T-helper 17 cell (primary cell): ENCODE measurements at regions not wholly inside any gene's neighbourhood (a gene's known extent, or its start where the extent isn't known, plus 50 kb on each side); places are given as distances from the start of the nearest gene placed in this dataset.

Source experiments
- ATAC-seq: fragments of 150-1000 bp; cut with Tn5 transposase; 2 replicates; pipeline ENCODE4 v1.10.0; 2021; ENCODE audit warnings: mild to moderate bottlenecking, moderate library complexity
- DNase-seq, 3 donors: peaks; one replicate each; pipeline versions ENCODE4 v3.0.0 to v3.0.0-alpha.2; 2020 to 2021
- H3K9me3 ChIP-seq: one replicate; pipeline ENCODE4 v1.7.0; 2013; ENCODE audit warnings: low read length, mild to moderate bottlenecking; ENCODE audit not compliant: control insufficient read depth, poor library complexity, severe bottlenecking
- H3K27ac Mint-ChIP-seq: one replicate; pipeline ENCODE4 v1.8.0; 2022; ENCODE audit warnings: mild to moderate bottlenecking, moderate library complexity, mixed read lengths
- H3K27me3 Mint-ChIP-seq: one replicate; pipeline ENCODE4 v1.8.0; 2022; ENCODE audit warnings: mixed read lengths
- H3K36me3 Mint-ChIP-seq: one replicate; pipeline ENCODE4 v1.8.0; 2022; ENCODE audit warnings: low read depth, mixed read lengths
- H3K4me1 Mint-ChIP-seq: one replicate; pipeline ENCODE4 v1.8.0; 2022; ENCODE audit warnings: mild to moderate bottlenecking, mixed read lengths
- H3K4me3 Mint-ChIP-seq: one replicate; pipeline ENCODE4 v1.8.0; 2022; ENCODE audit warnings: mild to moderate bottlenecking, moderate library complexity, mixed read lengths

DNA sequence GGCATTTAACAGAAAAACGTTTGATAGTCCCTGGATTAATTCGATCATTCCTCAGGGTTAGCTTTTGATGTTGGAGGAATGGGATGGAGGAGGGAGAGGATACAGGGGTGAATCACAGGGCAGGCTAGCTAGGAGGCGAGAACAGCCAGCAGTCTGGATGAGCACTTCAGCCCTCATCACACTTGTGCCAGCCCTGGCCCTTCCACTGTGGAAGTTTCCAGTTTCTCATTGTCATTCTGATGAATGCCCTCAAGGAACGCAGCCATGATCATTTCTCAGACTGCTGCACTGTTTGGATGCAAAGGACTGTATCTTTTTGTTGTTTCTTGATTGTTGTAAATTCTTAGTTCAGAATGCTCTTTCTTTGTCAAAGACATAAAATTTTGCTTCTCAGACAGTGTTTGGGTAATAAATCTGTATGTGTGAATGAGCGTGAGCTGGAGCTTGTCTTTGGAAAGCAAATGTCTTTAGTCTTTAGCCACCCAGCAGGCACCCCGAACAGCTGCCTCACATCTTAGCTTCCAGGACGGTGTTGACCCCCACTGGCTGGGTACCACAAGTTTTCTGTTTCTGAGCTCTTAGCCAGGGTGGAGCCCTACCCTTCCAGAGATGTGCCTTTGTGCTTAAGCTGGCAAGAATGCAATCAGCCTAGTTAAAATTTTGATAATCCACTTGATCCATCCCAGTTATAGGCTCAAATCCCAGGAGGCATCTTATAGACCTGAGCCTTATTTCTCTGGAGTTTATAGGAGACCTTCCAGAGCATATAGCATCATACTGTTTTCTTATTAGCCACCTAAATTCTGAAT is 121.1 kb downstream of the PDCD6IP start:
- no peaks in the 10 kb centered on the region for H3K9me3 ChIP-seq
- Mint-ChIP-seq H3K4me3 (no peak overlapping the region), H3K4me1 (no peaks in the 10 kb centered on the region), H3K36me3 (no peaks in the 10 kb centered on the region), H3K27me3 (peaks cover 25% of the 10 kb centered on the region), H3K27ac (no peak overlapping the region)
- ATAC-seq (no peak), DNase-seq (no peak)

DNA sequence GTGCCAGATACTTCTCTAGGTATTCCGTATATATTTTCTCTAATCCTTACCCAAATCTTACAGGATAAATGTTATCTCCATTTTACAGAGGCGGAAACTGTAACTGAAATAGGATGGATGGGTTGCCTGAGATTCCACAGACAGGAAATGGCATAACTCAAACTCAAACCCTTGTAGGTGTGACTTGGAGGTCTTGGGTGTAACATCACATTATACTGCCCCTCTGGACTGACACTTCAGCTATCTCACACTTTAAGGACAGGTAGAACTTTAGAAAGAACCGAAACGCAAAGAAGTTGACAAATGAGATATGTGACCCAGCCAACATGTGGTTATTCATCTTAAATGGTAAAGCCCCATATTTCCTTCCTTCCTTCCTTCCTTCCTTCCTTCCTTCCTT is 122.1 kb downstream of the PDCD6IP start:
- ATAC-seq, result no peak
- H3K9me3 ChIP-seq, result no peaks in the 10 kb centered on the region
- Mint-ChIP-seq H3K4me1 (no peaks in the 10 kb centered on the region), H3K36me3 (no peaks in the 10 kb centered on the region), H3K27ac (no peak overlapping the region), H3K4me3 (no peak overlapping the region), H3K27me3 (peaks cover 19% of the 10 kb centered on the region)
- DNase-seq, result no peak

DNA sequence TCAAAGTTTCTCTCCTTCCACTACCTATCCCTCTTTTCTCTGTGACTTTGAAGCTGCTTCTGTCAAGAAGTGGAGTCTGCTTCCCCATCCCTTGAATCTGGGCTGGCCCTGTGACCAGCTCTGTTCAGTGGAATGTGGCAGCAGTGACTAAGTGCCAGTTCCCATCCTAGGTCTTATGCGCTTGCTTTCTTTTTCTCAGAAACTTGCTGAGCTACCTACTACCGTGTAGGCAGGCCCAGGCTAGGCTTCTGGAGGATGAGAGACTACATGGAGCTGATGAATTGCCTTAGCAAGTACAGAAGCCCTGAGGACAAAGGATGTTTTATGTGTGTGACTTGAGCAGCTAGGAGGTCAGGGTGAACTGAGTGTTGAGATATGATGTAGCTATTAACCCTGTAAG is 123.2 kb downstream of the PDCD6IP start:
- no peak for ATAC-seq
- Mint-ChIP-seq H3K27ac (no peak overlapping the region), H3K4me3 (no peak overlapping the region), H3K36me3 (no peaks in the 10 kb centered on the region), H3K27me3 (peaks cover 9% of the 10 kb centered on the region), H3K4me1 (no peaks in the 10 kb centered on the region)
- H3K9me3 ChIP-seq, result no peaks in the 10 kb centered on the region
- no peak for DNase-seq

DNA sequence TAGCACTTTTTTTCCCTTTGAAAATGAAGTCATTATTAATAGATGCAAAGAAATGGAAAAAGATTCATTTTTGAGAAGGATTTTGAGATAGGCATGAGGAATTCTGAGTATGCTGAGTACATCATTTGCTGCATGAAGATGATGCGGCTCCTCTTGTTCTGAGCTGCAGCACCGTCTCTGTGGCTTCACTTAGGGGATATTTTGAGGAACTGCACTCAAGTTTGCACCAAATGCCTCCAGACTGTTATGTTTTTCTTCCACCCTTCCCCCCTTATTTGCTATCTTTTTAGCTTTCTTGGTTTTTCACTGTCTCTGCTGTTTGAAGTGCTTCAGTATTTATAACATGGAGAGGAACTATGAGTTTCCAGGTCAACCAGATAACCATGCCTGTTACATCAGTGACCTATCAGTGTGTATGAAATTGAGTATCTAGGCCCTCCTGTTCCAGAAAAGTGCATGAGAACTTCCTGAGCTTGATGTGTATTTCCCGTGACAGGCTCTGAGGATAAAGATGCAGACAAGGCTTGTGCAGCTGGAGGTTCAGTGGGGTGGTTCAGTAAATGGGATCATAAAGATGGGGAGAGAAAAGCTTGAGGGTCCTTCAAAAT is 128.7 kb downstream of the PDCD6IP start:
- no peak for ATAC-seq
- Mint-ChIP-seq H3K36me3 (no peaks in the 10 kb centered on the region), H3K4me3 (no peak overlapping the region), H3K27ac (no peak overlapping the region), H3K4me1 (no peaks in the 10 kb centered on the region), H3K27me3 (peaks cover 4% of the 10 kb centered on the region)
- H3K9me3 ChIP-seq, result no peaks in the 10 kb centered on the region
- no peak for DNase-seq

DNA sequence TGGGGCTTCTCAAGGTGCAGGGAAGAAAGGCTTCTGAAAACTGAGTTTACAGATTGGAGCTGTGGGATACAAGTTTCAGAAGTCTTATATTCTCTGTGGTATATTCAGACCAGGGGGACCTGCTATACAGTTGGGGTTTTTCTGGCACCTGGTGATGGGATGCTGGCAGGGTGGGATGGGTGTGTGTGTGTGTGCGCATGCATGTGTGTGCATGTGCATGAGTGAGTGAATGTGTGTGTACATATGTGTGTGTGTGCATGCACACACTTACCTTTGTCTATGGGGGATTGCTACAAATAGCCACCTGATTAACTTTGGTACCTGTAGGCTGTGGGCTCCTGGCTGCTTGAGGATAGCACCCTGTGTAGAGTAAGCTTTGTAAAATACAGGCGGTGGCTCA is 131.4 kb downstream of the PDCD6IP start:
- H3K27ac Mint-ChIP-seq, result no peak overlapping the region
- no peak for ATAC-seq
- no peak overlapping the region for H3K4me3 Mint-ChIP-seq
- no peaks in the 10 kb centered on the region for H3K9me3 ChIP-seq
- H3K4me1 Mint-ChIP-seq, result no peaks in the 10 kb centered on the region
- no peaks in the 10 kb centered on the region for H3K36me3 Mint-ChIP-seq
- no peak for DNase-seq
- H3K27me3 Mint-ChIP-seq, result peaks cover 4% of the 10 kb centered on the region

DNA sequence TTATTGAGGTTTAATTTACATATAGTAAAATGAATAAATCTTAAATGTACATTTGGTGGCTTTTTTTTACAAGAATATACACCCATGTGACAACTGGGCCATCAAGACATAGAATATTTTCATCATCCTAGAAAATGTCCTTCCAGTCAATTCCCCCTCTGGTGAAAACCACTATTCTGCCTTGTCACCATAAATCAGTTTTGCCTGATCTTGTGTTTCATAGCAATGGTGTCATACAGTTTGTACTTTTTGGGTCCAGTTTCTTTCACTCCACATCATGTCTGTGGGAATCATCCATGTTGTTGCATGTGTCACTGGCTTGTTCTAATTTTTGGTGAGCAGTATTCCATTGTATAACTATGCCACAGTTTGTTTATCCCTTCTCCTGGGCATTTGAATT is 133.1 kb downstream of the PDCD6IP start:
- H3K9me3 ChIP-seq, result no peaks in the 10 kb centered on the region
- Mint-ChIP-seq H3K27ac (no peak overlapping the region), H3K4me1 (no peaks in the 10 kb centered on the region), H3K36me3 (no peaks in the 10 kb centered on the region), H3K4me3 (no peak overlapping the region), H3K27me3 (peaks cover 4% of the 10 kb centered on the region)
- DNase-seq (no peak), ATAC-seq (no peak)

DNA sequence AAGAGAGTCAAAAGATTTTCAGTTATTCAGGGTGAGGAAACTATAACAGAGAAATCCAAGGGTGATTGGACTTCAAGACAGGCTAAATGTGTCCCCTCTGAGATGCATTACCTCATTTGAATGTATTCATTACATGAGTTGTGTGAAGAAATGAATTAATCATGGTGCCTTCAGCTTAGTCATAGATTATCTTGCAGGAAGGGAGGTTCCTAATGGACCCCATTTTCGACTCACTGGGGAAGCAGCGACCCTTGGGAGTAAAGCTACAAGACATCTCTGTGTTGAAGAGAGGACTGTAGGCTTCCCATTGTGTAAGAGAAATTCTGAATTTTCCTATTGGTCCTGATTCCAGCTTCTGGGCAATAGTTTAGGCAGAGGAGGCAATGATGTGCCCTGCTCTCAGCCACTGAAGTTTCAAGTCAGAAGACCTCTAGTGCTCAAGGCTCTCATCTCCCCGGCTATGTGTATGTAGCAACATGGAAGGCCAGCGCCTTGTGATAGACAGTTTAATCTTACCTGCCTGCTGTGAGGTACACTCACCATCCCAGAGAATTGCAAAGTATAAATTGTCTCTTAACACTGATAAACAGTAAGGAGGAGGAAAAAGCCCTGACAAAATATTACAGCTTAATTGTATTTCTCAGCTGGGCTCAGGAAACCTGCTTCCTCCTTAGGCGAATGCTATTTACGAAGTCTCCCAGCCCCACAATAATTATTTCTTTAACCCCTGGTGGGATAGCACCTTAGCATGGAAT is 133.8 kb downstream of the PDCD6IP start:
- Mint-ChIP-seq H3K27me3 (peaks cover 9% of the 10 kb centered on the region), H3K36me3 (no peaks in the 10 kb centered on the region), H3K4me1 (no peaks in the 10 kb centered on the region), H3K27ac (no peak overlapping the region), H3K4me3 (no peak overlapping the region)
- ATAC-seq (no peak), DNase-seq (no peak)
- H3K9me3 ChIP-seq, result no peaks in the 10 kb centered on the region

DNA sequence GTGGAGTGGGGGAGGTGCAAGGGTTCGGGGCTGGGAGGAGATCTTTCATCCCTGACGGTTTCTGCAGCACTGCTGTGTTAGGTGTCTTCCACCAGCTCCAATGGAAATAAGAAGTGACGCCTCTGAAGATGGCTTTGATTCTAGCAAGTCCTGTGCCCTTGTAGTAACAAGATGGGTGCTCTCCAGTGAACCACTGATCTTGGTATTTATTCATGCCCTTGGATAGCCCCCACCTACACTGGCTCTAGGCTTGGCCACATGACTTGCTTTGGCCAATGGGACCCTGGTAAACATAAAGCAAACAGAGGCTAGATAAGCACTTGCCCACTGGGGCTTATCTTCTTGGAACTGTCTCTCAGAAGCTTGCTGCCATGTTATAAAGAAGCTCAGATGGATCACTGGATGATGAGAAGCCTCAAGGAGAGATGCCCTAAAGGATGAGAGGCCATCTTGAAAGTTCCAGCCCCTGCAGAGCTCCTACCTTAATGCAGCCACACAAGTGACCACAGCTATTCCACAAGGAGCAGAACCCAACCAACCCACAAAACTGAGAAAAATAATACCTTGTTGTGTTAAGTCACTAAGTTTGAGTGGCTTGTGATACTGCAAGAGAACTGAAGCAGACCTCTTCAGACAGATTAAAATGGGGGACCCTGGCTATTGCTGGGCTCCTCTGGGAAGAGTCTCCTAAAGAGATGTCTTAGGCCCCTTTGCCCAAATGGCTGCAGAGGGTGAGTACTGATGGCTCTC is 137.9 kb downstream of the PDCD6IP start:
- Mint-ChIP-seq H3K4me1 (no peaks in the 10 kb centered on the region), H3K4me3 (no peak overlapping the region), H3K36me3 (no peaks in the 10 kb centered on the region), H3K27me3 (peaks cover 23% of the 10 kb centered on the region), H3K27ac (no peak overlapping the region)
- DNase-seq (no peak), ATAC-seq (no peak)
- no peaks in the 10 kb centered on the region for H3K9me3 ChIP-seq

DNA sequence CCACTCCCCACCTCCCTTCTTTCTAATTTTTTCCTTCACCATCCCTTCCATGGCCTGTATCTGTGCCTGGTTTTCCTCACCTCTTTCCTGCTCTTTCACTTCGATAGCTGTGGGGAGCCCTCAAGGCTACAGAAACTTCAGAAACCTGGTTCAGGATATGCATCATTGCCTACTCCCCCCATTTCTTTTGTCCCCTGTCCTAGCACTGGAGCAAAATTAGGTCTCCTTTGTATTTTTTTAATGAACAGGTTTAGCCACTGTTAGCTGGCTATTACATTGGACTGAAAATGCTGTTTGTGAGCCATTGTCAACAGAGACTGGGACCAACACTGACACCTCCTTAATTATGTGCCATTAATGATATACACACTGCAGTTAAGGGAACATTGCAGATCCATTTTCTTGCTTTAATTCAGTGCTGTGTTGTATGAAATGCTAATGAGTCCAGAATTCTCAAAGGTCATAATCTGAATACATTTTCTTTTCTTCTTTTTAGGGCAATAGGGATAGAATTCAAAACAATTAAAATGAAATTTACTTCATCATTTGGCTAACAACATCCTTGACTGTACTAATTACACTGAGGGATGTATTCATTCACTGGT is 138.6 kb downstream of the PDCD6IP start:
- no peak overlapping the region for H3K27ac Mint-ChIP-seq
- no peaks in the 10 kb centered on the region for H3K4me1 Mint-ChIP-seq
- no peaks in the 10 kb centered on the region for H3K9me3 ChIP-seq
- peaks cover 23% of the 10 kb centered on the region for H3K27me3 Mint-ChIP-seq
- ATAC-seq (no peak), DNase-seq (no peak)
- H3K36me3 Mint-ChIP-seq, result no peaks in the 10 kb centered on the region
- H3K4me3 Mint-ChIP-seq, result no peak overlapping the region

DNA sequence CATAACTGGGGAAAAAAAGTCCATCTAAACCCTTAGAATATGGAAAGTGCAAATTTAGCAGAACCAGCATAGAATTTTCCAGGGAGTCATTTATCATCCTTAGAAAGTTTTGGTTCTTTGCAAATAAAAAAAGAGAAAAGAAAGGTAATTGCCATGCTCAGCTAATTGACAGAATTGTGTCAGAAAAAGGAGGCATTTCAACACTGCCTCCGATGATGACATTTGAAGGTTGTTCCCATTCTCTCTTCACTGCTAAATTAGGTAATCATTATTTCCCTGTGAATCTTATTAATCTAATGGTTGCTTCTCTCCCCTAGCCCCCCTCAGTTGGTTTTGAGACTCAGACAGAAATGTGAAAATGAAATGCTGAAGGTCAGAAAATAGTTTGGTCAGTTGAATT is 139.2 kb downstream of the PDCD6IP start:
- no peaks in the 10 kb centered on the region for H3K9me3 ChIP-seq
- H3K27me3 Mint-ChIP-seq, result peaks cover 23% of the 10 kb centered on the region
- no peaks in the 10 kb centered on the region for H3K4me1 Mint-ChIP-seq
- ATAC-seq (no peak), DNase-seq (no peak)
- no peak overlapping the region for H3K27ac Mint-ChIP-seq
- H3K36me3 Mint-ChIP-seq, result no peaks in the 10 kb centered on the region
- H3K4me3 Mint-ChIP-seq, result no peak overlapping the region

DNA sequence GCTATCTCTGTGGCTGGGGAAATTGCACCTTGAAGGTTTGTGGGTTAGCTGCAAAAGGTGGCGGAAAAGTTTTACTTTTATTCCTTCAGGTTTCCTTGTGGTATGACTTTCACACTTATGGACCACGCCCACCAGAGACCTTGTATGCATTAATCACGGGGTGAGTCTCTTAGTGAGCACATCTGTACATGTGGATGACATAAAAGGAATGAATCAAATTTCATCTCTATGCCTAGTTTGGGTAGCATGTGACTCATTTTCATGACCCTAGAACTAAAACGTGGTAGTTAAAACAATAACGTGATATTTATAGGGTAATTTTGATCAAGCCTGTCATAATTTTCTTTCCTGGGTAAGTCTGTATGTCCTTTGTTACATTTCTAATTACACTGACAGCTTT is 141.7 kb downstream of the PDCD6IP start:
- no peaks in the 10 kb centered on the region for H3K9me3 ChIP-seq
- H3K27ac Mint-ChIP-seq, result no peak overlapping the region
- no peaks in the 10 kb centered on the region for H3K4me1 Mint-ChIP-seq
- DNase-seq (no peak), ATAC-seq (no peak)
- H3K4me3 Mint-ChIP-seq, result no peak overlapping the region
- no peaks in the 10 kb centered on the region for H3K36me3 Mint-ChIP-seq
- H3K27me3 Mint-ChIP-seq, result peaks cover 27% of the 10 kb centered on the region

DNA sequence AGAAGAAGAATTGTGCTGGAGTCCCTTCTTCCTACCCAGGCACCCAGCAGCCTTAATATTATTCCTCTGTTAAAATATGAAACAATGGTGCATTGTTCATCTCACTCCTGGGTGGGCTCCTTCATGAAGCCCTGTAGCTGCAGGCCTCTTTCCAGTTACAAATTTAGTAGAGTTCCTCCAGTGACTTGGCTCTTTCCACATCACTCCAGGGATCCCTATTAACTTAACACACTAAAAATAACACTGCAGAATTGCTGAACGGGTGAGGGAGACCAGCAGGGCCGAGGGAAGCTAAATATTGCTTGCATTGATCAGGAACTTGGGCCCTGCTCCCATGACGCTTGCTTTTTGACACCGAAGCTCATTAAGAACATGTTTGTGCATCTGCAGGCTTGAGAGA is 142.3 kb downstream of the PDCD6IP start:
- ATAC-seq (no peak), DNase-seq (no peak)
- Mint-ChIP-seq H3K4me1 (no peaks in the 10 kb centered on the region), H3K36me3 (no peaks in the 10 kb centered on the region), H3K4me3 (no peak overlapping the region), H3K27ac (no peak overlapping the region), H3K27me3 (peaks cover 27% of the 10 kb centered on the region)
- no peaks in the 10 kb centered on the region for H3K9me3 ChIP-seq

DNA sequence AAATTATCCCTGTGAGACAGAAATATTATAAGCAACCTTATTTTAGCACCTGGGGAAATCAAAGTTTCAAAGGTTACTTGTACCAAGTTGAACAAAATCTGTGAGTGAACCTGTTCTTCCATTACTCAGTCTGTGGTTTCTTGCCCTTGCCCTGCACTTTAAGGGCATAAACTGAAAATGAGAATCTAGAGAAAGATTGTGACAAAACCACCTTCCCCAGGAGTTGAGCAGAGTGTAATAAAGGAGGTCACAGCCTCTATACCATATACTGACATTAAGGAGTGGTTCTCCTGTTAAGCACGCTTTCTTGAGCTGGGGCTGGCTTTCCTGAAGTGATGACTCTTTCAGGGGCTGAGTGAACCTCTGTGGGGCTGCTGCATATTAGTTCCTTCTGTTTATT is 143.4 kb downstream of the PDCD6IP start:
- no peak for ATAC-seq
- no peaks in the 10 kb centered on the region for H3K4me1 Mint-ChIP-seq

More for the DNA sequence above, 143.4 kb downstream of the PDCD6IP start:
- Mint-ChIP-seq H3K36me3 (no peaks in the 10 kb centered on the region), H3K27ac (no peak overlapping the region), H3K4me3 (no peak overlapping the region), H3K27me3 (peaks cover 26% of the 10 kb centered on the region)
- H3K9me3 ChIP-seq, result no peaks in the 10 kb centered on the region
- no peak for DNase-seq
